Colonic mucosa (tissue), 4 donors: ENCODE measurements at regions not wholly inside any gene's neighbourhood (a gene's known extent, or its start where the extent isn't known, plus 50 kb on each side); places are given as distances from the start of the nearest gene placed in this dataset.

Experiments
- DNase-seq: peaks from one replicate; pipeline ENCODE4 v3.0.0-alpha.2; 2020
- H3K27ac ChIP-seq: fragments of 200-600 bp; one replicate; pipeline ENCODE4 v1.8.0; 2021
- H3K27me3 ChIP-seq: fragments of 200-600 bp; one replicate; pipeline ENCODE4 v1.8.0; 2021
- H3K36me3 ChIP-seq: fragments of 200-600 bp; one replicate; pipeline ENCODE4 v1.8.0; 2021
- H3K4me1 ChIP-seq: fragments of 200-600 bp; one replicate; pipeline ENCODE4 v1.8.0; 2021; ENCODE audit warnings: mild to moderate bottlenecking
- H3K4me3 ChIP-seq: fragments of 200-600 bp; one replicate; pipeline ENCODE4 v1.8.0; 2021
- H3K9ac ChIP-seq, 2 donors: one replicate each; pipeline ENCODE4 v1.7.0; 2013; ENCODE audit warnings: control low read depth in 2 of 2, low read depth in 2 of 2, low read length in 2 of 2
- H3K9me3 ChIP-seq: fragments of 200-600 bp; one replicate; pipeline ENCODE4 v1.8.0; 2021
- CTCF ChIP-seq: fragments of 200-600 bp; IDR thresholded peaks from one replicate; pipeline ENCODE4 v1.8.0; 2022; ENCODE audit warnings: antibody characterized with exemption, mild to moderate bottlenecking
- intact Hi-C: fragments of 100-400 bp; cut with DNase I; formaldehyde crosslinking; loops from one replicate; pipeline ENCODE4 v1.14.1; 2022
- donor health status: healthy.
- donor health status: DM: no; HTN: no; CAD: no.
- donor health status: DM: no; HTN: no; CAD: no.

GRCh38 chr10:10959666-10960065, 58.0 kb upstream of the CELF2 start:
- Histone ChIP-seq H3K9me3 (no peaks in the 10 kb centered on the region), H3K9ac (no peak overlapping the region), H3K4me1 (no peaks in the 10 kb centered on the region), H3K36me3 (no peaks in the 10 kb centered on the region), H3K4me3 (no peak overlapping the region), H3K27ac (no peak overlapping the region), H3K27me3 (no peaks in the 10 kb centered on the region)
- no peak for TF ChIP-seq CTCF
- intact Hi-C loops, result no loop called here
- no peak for DNase-seq

DNA sequence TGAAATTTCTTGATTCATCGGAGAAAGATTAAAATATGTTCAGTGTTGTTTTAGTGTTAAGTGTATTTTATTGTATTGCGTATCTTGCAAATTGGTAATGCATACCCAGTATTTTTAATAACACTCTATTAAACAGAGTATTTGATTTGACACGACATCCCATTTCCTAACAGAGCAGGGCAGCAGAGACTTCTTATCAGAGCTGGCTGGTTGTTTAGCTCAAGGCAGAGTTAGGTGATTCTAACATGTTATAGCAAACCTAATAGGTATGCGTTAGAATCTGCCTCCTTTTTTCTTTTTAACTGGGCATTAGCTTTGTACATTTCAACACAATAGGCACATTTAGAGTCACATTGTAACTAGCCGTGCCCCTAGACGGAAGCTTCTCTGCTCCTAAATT, 57.1 kb upstream of the CELF2 start:
- Histone ChIP-seq H3K4me3 (no peak overlapping the region), H3K9ac (no peak overlapping the region), H3K4me1 (no peaks in the 10 kb centered on the region), H3K36me3 (no peaks in the 10 kb centered on the region), H3K27me3 (no peaks in the 10 kb centered on the region), H3K27ac (no peak overlapping the region), H3K9me3 (no peaks in the 10 kb centered on the region)
- no peak for DNase-seq
- TF ChIP-seq CTCF, result no peak
- intact Hi-C loops, result no loop called here

DNA sequence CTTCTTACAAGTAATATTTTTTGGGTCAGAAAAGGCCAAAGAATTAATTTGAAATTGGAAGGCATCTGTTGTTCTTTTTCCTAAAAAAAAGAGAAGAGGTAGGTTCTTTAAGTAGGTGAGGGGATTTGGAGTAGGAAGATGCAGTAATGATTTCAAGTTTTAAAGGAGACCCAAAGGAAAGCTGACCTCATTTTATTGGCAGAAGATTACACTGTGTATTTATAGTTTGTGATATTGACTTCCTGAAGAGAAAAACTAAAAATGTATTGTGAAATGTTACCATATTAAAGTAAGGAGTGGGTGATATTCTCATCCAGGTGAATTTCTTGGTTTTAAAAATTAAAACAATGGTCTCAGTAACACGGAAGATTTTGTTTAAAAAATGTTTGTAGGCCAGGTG, 56.6 kb upstream of the CELF2 start:
- no peak overlapping the region for H3K27ac ChIP-seq
- H3K36me3 ChIP-seq, result no peaks in the 10 kb centered on the region
- intact Hi-C loops, result no loop called here
- no peak overlapping the region for H3K9ac ChIP-seq
- no peak for DNase-seq
- H3K27me3 ChIP-seq, result no peaks in the 10 kb centered on the region
- no peak for TF ChIP-seq CTCF
- no peak overlapping the region for H3K4me3 ChIP-seq
- H3K4me1 ChIP-seq, result no peaks in the 10 kb centered on the region
- H3K9me3 ChIP-seq, result no peaks in the 10 kb centered on the region

GRCh38 chr10:10967029-10967428, 50.6 kb upstream of the CELF2 start:
- Histone ChIP-seq H3K4me1 (no peaks in the 10 kb centered on the region), H3K27me3 (no peaks in the 10 kb centered on the region), H3K27ac (no peak overlapping the region), H3K9me3 (no peaks in the 10 kb centered on the region), H3K9ac (no peak overlapping the region), H3K4me3 (no peak overlapping the region), H3K36me3 (no peaks in the 10 kb centered on the region)
- DNase-seq, result peak; percentile 20
- TF ChIP-seq CTCF, result no peak
- intact Hi-C loops, result no loop called here

GRCh38 chr10:10967581-10968256, 50.0 kb upstream of the CELF2 start:
- DNase-seq, result no peak
- Histone ChIP-seq H3K4me1 (no peaks in the 10 kb centered on the region), H3K9me3 (no peaks in the 10 kb centered on the region), H3K27me3 (no peaks in the 10 kb centered on the region), H3K9ac (no peak overlapping the region), H3K27ac (no peak overlapping the region), H3K36me3 (no peaks in the 10 kb centered on the region), H3K4me3 (no peak overlapping the region)
- intact Hi-C loops, result no loop called here
- no peak for TF ChIP-seq CTCF
